Medulla oblongata (tissue), 1 donor: ENCODE measurements at regions not wholly inside any gene's neighbourhood (a gene's known extent, or its start where the extent isn't known, plus 50 kb on each side); places are given as distances from the start of the nearest gene placed in this dataset.
"Not testable (repeated sequence)": the region's sequence is repeated elsewhere in the genome, so short reads cannot be mapped to it uniquely, and the experiment has no call there.

Experiments used
- DNase-seq: peaks from one replicate; pipeline ENCODE4 v3.0.0-alpha.2; 2015; ENCODE audit errors: extremely low spot score

- DNase-seq: no peak
Measured at GRCh38 chr5:6110441-6111005, 267.8 kb downstream of the MED10 start.

- no peak for DNase-seq
Measured at GRCh38 chr5:6108981-6109825, 269.1 kb downstream of the MED10 start.

GRCh38 chr5:6108540-6108848, 269.9 kb downstream of the MED10 start:
- no peak for DNase-seq

- DNase-seq: no peak
Measured at GRCh38 chr5:6107675-6108539, 270.4 kb downstream of the MED10 start.

- no peak for DNase-seq
Measured at GRCh38 chr5:6106756-6107155, 271.6 kb downstream of the MED10 start.

GRCh38 chr5:6105320-6105719, 273.0 kb downstream of the MED10 start:
- DNase-seq: no peak

GRCh38 chr5:6096101-6096500, 282.2 kb downstream of the MED10 start:
- DNase-seq: peak; percentile 10

GRCh38 chr5:6094180-6094579, 284.2 kb downstream of the MED10 start:
- not testable (repeated sequence) for DNase-seq

- no peak for DNase-seq
Measured at GRCh38 chr5:6090838-6091237, 287.5 kb downstream of the MED10 start.

- DNase-seq: no peak
Measured at GRCh38 chr5:6090079-6090654, 288.2 kb downstream of the MED10 start.

GRCh38 chr5:6088706-6089105, 289.6 kb downstream of the MED10 start:
- DNase-seq: no peak

- DNase-seq: no peak
Measured at GRCh38 chr5:6087576-6087975, 290.8 kb downstream of the MED10 start.

- no peak for DNase-seq
Measured at GRCh38 chr5:6086871-6087270, 291.5 kb downstream of the MED10 start.

GRCh38 chr5:6085341-6085860, 292.9 kb downstream of the MED10 start:
- no peak for DNase-seq

GRCh38 chr5:6084836-6085235, 293.5 kb downstream of the MED10 start:
- DNase-seq: no peak

- no peak for DNase-seq
Measured at GRCh38 chr5:6084376-6084775, 294.0 kb downstream of the MED10 start.

GRCh38 chr5:6083311-6083978, 294.9 kb downstream of the MED10 start:
- DNase-seq: no peak

- no peak for DNase-seq
Measured at GRCh38 chr5:6082685-6083084, 295.7 kb downstream of the MED10 start.

- no peak for DNase-seq
Measured at GRCh38 chr5:6081727-6082210, 296.6 kb downstream of the MED10 start.

- DNase-seq: no peak
Measured at GRCh38 chr5:6080930-6081726, 297.2 kb downstream of the MED10 start.

- DNase-seq: no peak
Measured at GRCh38 chr5:6080436-6080835, 297.9 kb downstream of the MED10 start.
